AG10803 (cell line): ENCODE measurements at regions not wholly inside any gene's neighbourhood (a gene's known extent, or its start where the extent isn't known, plus 50 kb on each side); places are given as distances from the start of the nearest gene placed in this dataset.

Experiments used
- DNase-seq: peaks from one replicate; pipeline ENCODE4 v3.0.0; 2010; ENCODE audit warnings: low read depth
- H3K4me3 ChIP-seq: 2 replicates; pipeline ENCODE4 v1.5.1; 2011; ENCODE audit warnings: mild to moderate bottlenecking, low read length, control low read depth
- TF ChIP-seq, protein P1 (sequence below): conservative IDR thresholded peaks from 2 replicates; pipeline ENCODE4 v1.5.1; 2011; ENCODE audit warnings: mild to moderate bottlenecking, low read length, control low read depth, inconsistent platforms

GRCh38 chr3:56908004-56908403 lies 106.3 kb upstream of the ARHGEF3 start:
- TF ChIP-seq, protein P1, sequence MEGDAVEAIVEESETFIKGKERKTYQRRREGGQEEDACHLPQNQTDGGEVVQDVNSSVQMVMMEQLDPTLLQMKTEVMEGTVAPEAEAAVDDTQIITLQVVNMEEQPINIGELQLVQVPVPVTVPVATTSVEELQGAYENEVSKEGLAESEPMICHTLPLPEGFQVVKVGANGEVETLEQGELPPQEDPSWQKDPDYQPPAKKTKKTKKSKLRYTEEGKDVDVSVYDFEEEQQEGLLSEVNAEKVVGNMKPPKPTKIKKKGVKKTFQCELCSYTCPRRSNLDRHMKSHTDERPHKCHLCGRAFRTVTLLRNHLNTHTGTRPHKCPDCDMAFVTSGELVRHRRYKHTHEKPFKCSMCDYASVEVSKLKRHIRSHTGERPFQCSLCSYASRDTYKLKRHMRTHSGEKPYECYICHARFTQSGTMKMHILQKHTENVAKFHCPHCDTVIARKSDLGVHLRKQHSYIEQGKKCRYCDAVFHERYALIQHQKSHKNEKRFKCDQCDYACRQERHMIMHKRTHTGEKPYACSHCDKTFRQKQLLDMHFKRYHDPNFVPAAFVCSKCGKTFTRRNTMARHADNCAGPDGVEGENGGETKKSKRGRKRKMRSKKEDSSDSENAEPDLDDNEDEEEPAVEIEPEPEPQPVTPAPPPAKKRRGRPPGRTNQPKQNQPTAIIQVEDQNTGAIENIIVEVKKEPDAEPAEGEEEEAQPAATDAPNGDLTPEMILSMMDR, result no peak
- no peak overlapping the region for H3K4me3 ChIP-seq
- DNase-seq, result no peak

GRCh38 chr3:56904552-56905215 lies 102.9 kb upstream of the ARHGEF3 start:
- no peak overlapping the region for H3K4me3 ChIP-seq
- DNase-seq, result no peak

GRCh38 chr3:56903231-56903782 lies 101.6 kb upstream of the ARHGEF3 start:
- no peak for DNase-seq
- TF ChIP-seq, protein P1, result no peak
- no peak overlapping the region for H3K4me3 ChIP-seq

More at GRCh38 chr3:56904552-56905215, 102.9 kb upstream of the ARHGEF3 start:
- TF ChIP-seq, protein P1, result no peak

- no peak overlapping the region for H3K4me3 ChIP-seq
- TF ChIP-seq, protein P1, result no peak
- no peak for DNase-seq
Observed at GRCh38 chr3:56902468-56903160, 100.9 kb upstream of the ARHGEF3 start.

- no peak overlapping the region for H3K4me3 ChIP-seq
- no peak for DNase-seq
- TF ChIP-seq, protein P1, result no peak
Observed at GRCh38 chr3:56900801-56901200, 99.1 kb upstream of the ARHGEF3 start.

DNA sequence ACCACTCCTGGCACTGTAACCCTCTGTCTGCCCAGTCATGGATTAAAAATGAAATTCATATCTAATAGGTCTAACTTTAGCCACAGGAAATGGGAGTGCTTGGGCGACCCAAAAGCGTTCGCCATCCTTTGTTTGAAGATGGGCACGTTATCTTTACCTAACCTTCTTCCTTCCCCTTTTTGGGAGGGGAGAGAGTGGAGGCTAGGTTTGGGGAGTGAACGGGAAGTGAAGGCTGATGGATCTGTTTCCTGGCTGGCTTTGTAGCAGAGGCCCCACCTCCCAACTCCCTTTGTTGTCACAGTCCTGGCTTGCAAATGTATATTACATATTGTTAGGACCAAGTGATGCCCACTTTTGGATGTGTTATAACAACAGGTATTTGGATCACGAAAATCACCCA lies 98.1 kb upstream of the ARHGEF3 start:
- no peak overlapping the region for H3K4me3 ChIP-seq
- TF ChIP-seq, protein P1, result no peak
- DNase-seq, result no peak

- TF ChIP-seq, protein P1, result no peak
- no peak overlapping the region for H3K4me3 ChIP-seq
- no peak for DNase-seq
Observed at GRCh38 chr3:56899078-56899477, 97.3 kb upstream of the ARHGEF3 start.
